GM21717 (cell line): ENCODE measurements at regions not wholly inside any gene's neighbourhood (a gene's known extent, or its start where the extent isn't known, plus 50 kb on each side); places are given as distances from the start of the nearest gene placed in this dataset.

Experiments
- ATAC-seq: cut with Tn5 transposase; IDR thresholded peaks from one replicate; pipeline ENCODE4 v1.9.1; 2021; ENCODE audit warnings: mild to moderate bottlenecking, moderate library complexity; ENCODE audit not compliant: unreplicated experiment

- no peak for ATAC-seq
These were observed 804.6 kb upstream of the COX7C start for GRCh38 chr5:85813146-85813545.

DNA sequence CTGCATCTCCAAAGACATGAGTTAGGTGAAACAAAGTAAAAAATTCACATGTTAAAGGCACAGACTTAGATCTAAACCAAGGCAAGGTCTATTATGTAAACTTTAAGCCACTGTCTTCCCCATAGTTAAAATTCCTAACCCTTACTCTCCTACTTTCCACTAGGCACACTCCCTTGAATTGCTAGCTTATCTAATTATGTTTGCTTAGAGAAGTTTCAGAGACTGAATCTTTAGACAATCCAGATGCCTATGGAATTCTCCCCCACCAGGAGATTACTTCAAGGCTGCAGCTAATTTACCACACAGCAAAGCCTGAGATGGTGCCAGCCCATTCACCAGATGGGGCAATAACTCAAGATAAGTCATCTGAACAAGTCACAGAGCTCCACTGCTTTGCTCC, 803.1 kb upstream of the COX7C start:
- no peak for ATAC-seq

GRCh38 chr5:85823462-85824426, 794.0 kb upstream of the COX7C start:
- ATAC-seq, result no peak

GRCh38 chr5:85838781-85839180, 779.0 kb upstream of the COX7C start:
- no peak for ATAC-seq

DNA sequence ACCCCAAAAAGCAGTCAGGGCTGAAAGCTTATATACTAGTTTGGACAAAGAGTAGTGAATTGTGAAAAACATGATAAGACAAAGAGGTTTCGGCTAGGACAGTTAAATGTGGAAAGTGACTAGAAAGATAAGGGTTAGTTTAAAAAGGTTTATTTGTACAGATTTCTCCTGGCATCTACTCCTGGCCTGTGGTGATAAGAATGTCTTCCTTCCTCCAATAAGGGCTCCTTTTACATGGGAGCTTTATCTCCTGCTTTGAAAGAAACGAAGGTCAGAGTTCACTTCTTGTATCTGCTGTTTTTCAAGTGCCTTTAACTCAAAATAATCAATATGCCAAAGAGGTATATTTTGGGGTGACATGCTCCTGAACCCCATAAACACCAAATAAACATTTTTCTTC, 776.1 kb upstream of the COX7C start:
- no peak for ATAC-seq

DNA sequence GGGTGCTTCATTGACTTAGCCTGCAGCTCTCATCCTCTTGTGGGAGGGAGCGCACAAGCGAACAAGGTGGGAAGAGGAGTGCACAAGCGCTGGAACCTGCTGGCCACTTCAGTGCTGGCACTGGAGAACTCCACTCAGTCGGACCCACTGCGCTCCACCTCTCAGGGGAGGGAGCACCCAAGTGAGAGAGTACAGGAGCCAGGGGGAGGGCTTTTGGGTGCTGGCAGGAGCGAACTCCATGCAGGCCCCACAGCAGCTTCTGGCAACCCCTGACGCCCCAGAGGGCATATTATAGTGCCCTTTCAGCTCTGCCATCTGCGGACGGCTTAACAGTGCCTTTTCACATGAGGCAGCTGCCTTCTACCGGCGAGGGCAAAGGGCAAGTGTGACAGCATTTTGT, 774.2 kb upstream of the COX7C start:
- no peak for ATAC-seq

DNA sequence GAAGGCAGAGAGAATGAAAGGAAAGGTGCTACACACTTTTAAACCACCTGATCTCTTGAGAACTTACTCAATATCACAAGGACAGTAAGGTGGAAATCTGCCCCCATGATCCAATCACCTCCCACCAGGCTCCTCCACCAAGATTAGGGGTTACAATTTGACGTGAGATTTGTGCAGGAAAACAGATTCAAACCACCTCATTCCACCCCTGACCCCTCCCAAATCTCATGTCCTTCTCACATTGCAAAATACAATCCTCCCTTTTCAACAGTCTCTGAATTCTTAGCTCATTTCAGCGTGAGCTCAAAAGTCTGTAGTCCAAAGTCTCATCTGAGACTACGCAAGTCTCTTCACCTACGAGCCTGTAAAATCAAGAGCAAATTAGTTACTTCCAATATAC, 768.3 kb upstream of the COX7C start:
- ATAC-seq, result no peak

GRCh38 chr5:85865296-85865695, 752.4 kb upstream of the COX7C start:
- ATAC-seq, result no peak

GRCh38 chr5:85868070-85868469, 749.7 kb upstream of the COX7C start:
- no peak for ATAC-seq

DNA sequence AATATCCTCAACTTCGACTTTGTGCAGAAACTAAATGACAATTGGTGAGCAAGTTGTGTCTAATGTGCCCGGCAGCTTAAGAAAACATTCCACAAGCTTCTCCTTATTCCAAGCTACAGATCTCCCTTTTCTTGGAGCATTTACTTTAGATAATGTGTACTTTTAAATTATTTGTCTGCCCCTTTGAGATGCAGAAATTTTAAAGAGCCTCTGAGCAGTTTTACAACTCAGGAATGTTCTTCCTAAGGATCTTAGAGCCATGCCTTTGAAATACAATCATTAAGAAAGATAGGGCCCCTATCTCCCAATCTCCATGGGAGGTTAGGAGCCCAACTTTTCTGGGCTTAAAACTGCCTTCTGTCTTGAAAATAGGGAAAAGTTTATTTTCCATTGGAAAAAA, 723.7 kb upstream of the COX7C start:
- no peak for ATAC-seq

DNA sequence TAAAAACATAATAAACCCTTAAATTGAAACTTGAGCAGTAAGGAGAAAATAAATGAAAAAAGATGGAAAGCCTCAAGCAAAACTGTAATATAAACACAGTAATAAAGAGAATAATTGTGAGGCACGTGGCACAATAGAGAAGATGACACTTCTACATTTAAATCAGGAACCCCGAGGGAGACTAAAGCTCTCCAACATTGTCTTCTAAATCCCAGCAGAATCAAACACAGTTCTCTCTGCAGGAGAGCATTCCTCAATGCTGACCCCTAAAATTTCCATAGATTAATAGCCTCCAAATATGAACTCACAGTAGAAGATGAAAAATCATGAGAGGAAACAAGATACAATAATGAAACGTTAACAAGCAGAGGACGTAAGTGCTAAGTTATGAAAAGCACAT, 721.2 kb upstream of the COX7C start:
- no peak for ATAC-seq

- no peak for ATAC-seq
These were observed 711.3 kb upstream of the COX7C start for GRCh38 chr5:85906460-85906859.

DNA sequence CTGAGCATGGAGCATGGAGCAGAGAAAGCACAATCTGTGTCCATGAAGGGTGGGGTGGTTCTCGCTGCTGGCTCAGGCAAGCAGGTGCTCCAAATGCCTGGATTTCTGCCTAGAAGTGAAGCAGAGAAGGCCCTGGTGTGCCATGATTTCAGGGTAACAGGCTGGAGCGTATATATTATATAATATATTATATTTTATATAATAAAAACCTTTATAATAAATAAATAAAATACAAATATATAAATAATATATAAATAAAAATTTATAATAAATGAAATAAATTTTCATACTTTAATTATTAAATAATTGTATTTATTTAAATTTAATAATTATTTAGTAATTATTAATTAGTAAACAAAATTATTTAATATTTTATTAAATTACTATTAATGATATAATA, 707.4 kb upstream of the COX7C start:
- no peak for ATAC-seq

DNA sequence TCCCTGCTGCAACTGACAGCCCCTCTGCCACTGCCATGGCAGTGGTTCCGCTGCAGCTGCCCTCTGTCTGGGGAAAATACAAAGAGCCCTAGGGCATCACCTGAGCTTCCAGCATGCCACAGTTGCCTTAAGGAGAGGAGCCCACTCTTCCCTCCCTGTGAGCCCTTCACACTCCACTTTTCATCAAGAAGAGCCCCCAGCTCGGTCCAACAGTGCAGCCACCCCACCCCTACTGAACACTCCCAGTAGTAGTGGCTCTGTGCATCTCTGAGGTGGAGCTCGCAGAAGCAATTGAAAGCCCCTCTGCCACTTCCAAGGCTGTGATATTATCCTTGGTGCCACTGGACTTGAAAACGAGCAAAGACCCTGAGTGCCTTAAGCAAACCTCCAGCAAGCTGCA, 696.8 kb upstream of the COX7C start:
- ATAC-seq, result no peak

GRCh38 chr5:85921590-85921989, 696.2 kb upstream of the COX7C start:
- no peak for ATAC-seq

DNA sequence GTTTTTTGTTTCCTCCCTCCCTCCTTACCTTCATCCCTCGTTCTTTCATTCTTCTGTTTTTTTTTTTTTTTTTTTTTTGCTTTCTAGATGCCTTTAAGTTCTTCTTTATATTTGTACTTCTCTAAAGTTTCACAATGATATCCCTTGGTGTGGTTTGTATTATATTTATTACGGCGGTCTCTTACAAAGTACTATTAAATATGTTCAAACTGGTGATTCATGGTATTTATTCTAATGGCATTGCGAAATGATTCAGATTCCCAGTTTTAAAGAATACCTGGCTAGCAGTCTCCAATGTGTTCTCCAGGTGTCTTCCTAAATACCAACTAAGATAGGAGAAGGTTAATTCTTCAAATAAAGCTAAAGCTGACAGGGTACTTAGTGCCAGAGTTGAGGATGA, 690.1 kb upstream of the COX7C start:
- ATAC-seq, result no peak

- ATAC-seq, result no peak
These were observed 688.0 kb upstream of the COX7C start for GRCh38 chr5:85929713-85930112.

GRCh38 chr5:85931220-85931619, 686.5 kb upstream of the COX7C start:
- no peak for ATAC-seq

DNA sequence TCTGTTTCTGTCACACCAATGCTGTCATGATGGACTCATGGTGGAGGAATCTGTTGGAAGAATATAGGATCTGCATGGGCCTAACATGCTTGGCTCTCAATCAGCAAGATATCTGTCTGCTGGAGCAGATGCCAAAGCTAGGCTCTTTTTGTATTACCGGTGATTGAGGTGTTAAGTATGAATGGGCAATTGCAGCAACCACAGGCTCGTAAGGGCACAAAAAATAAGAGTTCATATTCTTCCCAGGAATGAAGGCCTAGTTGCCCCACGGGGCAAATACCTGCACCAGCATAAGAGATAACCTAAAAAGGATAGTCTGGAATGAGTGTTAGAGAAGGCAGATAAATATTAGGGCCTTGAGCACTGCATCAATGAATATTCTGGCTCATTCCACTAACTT, 679.5 kb upstream of the COX7C start:
- ATAC-seq, result no peak

DNA sequence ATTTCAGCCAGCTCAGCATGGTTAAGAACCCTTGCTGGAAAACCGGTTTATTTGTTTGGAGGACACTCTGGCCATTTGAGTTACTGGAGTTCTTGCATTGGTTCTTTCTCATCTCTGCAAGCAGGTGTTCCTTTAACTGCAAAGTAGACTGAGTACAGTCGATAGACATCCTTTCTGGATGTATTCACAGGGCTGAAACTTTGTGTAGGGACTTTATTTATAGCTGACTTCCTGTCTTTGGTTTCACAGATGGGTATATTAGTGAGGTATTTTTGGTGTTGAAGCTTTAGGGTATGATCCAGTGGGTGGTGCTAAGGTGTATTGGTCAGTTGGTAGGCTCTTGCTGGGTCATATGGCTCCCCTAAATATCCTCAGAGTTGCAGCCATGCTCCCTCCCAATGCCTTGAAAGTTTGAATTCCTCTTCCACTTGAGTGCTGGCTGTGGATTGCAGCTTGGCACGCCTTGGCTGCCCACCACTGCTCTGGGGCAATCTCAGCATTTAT, 666.0 kb upstream of the COX7C start:
- ATAC-seq, result no peak

- ATAC-seq, result no peak
These were observed 665.1 kb upstream of the COX7C start for GRCh38 chr5:85952680-85953079.

DNA sequence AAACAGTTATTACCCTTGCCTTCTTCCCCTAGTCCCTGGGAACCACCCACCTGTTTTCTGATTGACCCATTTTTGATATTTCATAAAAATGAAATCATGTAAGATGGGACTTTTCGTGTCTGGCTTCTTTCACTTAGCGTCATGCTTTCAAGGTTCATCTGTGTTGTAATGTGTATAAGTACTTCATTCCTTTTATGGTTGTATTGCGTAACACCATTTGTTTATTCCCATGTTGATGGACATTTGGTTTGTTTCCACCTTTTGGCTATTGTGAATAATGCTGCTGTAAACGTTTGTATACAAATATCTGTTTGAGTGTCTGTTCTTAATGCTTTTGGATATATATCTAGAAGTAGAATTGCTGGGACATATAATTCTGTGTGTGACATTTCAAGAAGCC, 650.1 kb upstream of the COX7C start:
- no peak for ATAC-seq

DNA sequence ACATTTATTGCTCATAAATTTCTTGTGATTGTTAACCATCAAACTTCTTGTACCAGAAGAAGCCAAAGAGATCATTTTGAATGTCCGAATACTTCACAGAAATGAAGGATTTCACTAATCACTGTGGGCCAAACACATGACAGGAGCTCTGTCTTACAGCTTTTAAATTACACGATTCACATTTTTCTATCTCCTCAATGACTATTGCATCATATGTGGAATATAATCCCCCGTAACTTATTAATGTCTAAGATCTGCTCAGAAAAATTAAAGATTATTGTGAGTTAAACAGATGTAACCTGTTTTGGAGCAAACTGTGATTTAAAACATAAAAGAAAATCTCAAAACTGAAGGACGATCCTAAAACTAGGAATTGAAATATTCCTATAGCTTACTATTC, 645.2 kb upstream of the COX7C start:
- ATAC-seq, result no peak
